SK-N-SH (cell line): ENCODE measurements at regions not wholly inside any gene's neighbourhood (a gene's known extent, or its start where the extent isn't known, plus 50 kb on each side); places are given as distances from the start of the nearest gene placed in this dataset.

Source experiments
- CHD2 ChIP-seq: fragments of 150-350 bp; IDR thresholded peaks from 2 replicates; pipeline ENCODE4 v1.6.1; 2018; ENCODE audit warnings: low read length; ENCODE audit not compliant: partially characterized antibody
- FOXJ3 ChIP-seq: sonication (generic); formaldehyde crosslinking; IDR thresholded peaks from 2 replicates; pipeline ENCODE4 v1.5.1; 2020; ENCODE audit warnings: mild to moderate bottlenecking, missing genetic modification reagents
- NFIC ChIP-seq: IDR thresholded peaks from 2 replicates; pipeline ENCODE4 v1.4.0; 2012; ENCODE audit warnings: borderline replicate concordance
- NRF1 ChIP-seq: IDR thresholded peaks from 2 replicates; pipeline ENCODE4 v1.6.1; 2012; ENCODE audit warnings: low read depth, mild to moderate bottlenecking, low read length
- REST ChIP-seq: IDR thresholded peaks from 2 replicates; pipeline ENCODE4 v1.6.1; 2012; ENCODE audit warnings: mild to moderate bottlenecking, low read depth, low read length, moderate library complexity
- RFX5 ChIP-seq: IDR thresholded peaks from 2 replicates; pipeline ENCODE4 v1.6.1; 2012; ENCODE audit warnings: mild to moderate bottlenecking, improper control_type of control experiment, low read length
- SMC3 ChIP-seq: IDR thresholded peaks from 2 replicates; pipeline ENCODE4 v1.6.1; 2012; ENCODE audit warnings: low read depth, low read length, improper control_type of control experiment
- TAF1 ChIP-seq: IDR thresholded peaks from 2 replicates; pipeline ENCODE4 v1.6.1; 2012; ENCODE audit warnings: low read depth, mild to moderate bottlenecking, low read length, moderate library complexity, borderline replicate concordance
- TF ChIP-seq, protein P1 (sequence below): fragments of 200-600 bp; sonication (generic); IDR thresholded peaks from 2 replicates; pipeline ENCODE4 v1.6.1; 2017; ENCODE audit warnings: antibody characterized with exemption, mild to moderate bottlenecking, moderate library complexity
- TF ChIP-seq, protein P2 (sequence below): IDR thresholded peaks from 2 replicates; pipeline ENCODE4 v1.4.0; 2012; ENCODE audit warnings: low read depth, borderline replicate concordance
- TF ChIP-seq, protein P3 (sequence below): IDR thresholded peaks from 2 replicates; pipeline ENCODE4 v1.4.0; 2012; ENCODE audit warnings: low read depth, borderline replicate concordance

GRCh38 chr14:57046175-57046574 lies 222.5 kb downstream of the EXOC5 start:
- TF ChIP-seq REST: no peak
- TF ChIP-seq RFX5: no peak
- TF ChIP-seq, protein P1, sequence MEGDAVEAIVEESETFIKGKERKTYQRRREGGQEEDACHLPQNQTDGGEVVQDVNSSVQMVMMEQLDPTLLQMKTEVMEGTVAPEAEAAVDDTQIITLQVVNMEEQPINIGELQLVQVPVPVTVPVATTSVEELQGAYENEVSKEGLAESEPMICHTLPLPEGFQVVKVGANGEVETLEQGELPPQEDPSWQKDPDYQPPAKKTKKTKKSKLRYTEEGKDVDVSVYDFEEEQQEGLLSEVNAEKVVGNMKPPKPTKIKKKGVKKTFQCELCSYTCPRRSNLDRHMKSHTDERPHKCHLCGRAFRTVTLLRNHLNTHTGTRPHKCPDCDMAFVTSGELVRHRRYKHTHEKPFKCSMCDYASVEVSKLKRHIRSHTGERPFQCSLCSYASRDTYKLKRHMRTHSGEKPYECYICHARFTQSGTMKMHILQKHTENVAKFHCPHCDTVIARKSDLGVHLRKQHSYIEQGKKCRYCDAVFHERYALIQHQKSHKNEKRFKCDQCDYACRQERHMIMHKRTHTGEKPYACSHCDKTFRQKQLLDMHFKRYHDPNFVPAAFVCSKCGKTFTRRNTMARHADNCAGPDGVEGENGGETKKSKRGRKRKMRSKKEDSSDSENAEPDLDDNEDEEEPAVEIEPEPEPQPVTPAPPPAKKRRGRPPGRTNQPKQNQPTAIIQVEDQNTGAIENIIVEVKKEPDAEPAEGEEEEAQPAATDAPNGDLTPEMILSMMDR: no peak
- no peak for TF ChIP-seq CHD2
- TF ChIP-seq, protein P2, sequence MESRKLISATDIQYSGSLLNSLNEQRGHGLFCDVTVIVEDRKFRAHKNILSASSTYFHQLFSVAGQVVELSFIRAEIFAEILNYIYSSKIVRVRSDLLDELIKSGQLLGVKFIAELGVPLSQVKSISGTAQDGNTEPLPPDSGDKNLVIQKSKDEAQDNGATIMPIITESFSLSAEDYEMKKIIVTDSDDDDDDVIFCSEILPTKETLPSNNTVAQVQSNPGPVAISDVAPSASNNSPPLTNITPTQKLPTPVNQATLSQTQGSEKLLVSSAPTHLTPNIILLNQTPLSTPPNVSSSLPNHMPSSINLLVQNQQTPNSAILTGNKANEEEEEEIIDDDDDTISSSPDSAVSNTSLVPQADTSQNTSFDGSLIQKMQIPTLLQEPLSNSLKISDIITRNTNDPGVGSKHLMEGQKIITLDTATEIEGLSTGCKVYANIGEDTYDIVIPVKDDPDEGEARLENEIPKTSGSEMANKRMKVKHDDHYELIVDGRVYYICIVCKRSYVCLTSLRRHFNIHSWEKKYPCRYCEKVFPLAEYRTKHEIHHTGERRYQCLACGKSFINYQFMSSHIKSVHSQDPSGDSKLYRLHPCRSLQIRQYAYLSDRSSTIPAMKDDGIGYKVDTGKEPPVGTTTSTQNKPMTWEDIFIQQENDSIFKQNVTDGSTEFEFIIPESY: no peak
- TF ChIP-seq NRF1: no peak
- no peak for TF ChIP-seq TAF1
- TF ChIP-seq, protein P3, sequence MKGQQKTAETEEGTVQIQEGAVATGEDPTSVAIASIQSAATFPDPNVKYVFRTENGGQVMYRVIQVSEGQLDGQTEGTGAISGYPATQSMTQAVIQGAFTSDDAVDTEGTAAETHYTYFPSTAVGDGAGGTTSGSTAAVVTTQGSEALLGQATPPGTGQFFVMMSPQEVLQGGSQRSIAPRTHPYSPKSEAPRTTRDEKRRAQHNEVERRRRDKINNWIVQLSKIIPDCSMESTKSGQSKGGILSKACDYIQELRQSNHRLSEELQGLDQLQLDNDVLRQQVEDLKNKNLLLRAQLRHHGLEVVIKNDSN: no peak
- TF ChIP-seq SMC3: no peak
- TF ChIP-seq NFIC: no peak
- TF ChIP-seq FOXJ3 (CRISPR knock-in tag): no peak
